Umbilical cord (tissue), 1 donor: ENCODE measurements at regions not wholly inside any gene's neighbourhood (a gene's known extent, or its start where the extent isn't known, plus 50 kb on each side); places are given as distances from the start of the nearest gene placed in this dataset.
"Not testable (repeated sequence)": the region's sequence is repeated elsewhere in the genome, so short reads cannot be mapped to it uniquely, and the experiment has no call there.

Experiments used
- DNase-seq: peaks from one replicate; pipeline ENCODE4 v3.0.0-alpha.2; 2015; ENCODE audit warnings: low spot score

DNA sequence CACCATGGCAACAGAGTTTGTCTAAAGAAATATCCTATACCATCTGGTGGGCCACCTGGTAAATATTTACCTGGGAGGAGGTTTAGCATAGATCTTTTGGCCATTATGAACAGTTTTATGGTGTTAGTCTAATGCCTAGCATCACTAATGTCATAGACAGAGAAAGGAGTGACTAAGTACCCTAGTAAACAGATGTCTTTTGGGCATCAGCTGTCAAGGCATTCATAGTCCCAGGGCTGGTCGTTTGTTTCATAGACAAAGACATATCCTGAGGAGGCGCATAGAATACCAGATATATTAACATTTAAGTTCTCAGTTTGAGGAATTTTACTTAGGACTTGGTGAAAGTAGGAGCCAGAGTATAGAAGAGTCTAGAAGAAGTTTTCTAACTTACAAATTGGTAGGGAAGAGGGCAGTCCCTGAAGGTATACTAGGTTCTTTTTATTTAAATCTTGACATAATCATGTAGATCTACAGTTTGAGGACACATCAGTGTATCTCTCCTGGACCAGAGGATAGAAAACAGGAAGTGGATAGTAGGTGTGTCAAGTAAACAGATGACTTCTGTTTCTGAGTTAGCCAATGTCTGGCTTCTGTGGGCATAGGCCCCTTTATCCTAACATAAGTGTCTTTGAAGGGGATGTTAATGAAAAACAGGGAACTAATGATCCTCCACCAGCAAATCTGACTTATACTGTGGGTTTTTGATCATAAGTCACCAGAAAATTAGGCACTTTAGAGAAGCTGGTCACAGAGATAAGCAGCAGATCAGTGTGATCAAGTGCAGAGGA lies 105.0 kb upstream of the PRSS3 start:
- DNase-seq = no peak

DNA sequence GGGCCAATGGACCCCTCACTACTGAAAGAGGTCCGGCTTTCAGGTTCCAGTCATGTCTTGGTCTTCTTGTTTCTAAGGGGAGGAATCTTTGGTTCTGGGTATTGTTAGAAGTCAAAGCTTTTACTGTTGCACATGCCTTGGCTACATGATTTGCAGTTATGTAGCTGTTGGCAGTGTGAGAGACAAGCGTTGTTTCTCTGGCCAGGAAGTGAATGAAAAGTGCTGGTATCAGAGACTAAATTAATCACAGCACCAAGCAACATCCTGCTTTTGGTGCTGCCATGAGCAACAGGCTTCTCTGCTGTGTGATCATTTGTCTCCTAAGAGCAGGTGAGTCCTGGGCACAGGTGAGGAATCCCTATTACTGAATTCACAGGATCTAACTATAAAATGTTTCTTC lies 100.1 kb upstream of the PRSS3 start:
- no peak for DNase-seq

DNA sequence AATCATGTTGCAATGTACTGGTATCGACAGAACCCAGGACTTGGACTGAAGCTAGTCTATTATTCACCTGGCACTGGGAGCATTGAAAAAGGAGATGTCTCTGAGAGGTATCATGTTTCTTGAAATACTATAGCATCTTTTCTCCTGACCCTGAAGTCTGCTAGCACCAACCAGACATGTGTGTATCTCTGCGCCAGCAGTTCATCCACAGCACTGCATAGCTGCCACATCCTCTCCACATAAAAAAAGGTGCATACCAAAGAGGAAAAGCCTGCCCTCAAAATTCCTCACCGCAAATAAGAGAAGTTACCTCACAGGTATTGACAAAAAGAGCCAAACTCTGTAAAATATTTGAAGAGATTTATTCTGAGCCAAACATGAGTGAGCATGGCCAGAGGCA lies 99.5 kb upstream of the PRSS3 start:
- DNase-seq = no peak

DNA sequence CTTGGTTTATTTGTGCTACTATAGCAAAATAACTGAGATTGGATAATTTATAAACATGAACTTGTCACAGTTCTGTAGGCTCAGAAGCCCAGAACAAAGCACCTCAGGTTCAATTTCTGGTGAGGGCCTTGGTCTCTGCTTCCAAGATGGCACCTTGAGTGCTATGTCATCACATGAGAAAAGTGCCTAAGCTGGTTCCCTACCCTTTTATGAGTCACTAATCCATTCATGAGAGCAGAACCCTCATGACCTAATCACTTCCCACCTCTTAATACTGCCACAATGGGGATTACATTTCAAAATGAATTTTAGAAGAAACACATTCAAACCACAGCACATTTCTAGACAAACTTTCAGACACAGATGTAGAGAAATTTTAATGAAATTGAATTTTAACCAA lies 98.2 kb upstream of the PRSS3 start:
- DNase-seq = no peak

DNA sequence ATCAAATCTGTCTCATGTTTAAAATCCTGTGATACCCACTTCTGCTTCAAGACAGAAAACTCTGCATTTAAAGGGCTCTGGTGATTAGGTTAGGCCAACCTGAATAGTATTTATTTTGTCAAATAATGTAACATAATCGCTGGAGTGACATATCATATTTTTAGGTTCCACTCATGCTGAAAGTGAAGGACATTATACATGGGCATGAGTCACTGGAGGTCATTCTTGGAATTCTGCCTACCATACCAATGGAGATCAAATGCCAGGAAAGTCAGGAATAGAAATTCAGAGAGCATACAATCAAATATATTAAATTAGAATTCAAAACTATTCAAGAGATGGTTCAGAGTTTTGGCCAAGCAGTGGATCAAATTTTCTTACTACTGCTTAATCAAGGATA lies 97.1 kb upstream of the PRSS3 start:
- no peak for DNase-seq

DNA sequence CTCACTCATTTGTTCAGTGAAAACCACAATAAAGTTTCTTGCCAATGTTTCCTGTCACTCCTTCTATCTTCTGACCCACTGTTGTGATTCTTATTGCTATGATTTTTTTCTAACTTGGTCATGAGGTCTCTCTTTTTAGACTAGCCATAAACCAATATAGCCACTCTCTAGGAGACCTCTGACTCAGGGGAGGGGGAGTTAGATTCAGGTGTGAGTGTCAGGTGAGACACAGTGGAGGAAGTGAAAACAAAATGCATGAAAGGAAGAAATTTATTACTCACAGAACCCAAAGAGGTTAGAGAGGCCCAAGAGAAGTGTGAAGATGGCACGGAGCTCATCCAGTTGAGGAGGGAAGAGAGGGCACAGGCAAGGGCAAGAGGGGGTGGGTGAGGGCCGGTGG lies 94.4 kb upstream of the PRSS3 start:
- not testable (repeated sequence) for DNase-seq

DNA sequence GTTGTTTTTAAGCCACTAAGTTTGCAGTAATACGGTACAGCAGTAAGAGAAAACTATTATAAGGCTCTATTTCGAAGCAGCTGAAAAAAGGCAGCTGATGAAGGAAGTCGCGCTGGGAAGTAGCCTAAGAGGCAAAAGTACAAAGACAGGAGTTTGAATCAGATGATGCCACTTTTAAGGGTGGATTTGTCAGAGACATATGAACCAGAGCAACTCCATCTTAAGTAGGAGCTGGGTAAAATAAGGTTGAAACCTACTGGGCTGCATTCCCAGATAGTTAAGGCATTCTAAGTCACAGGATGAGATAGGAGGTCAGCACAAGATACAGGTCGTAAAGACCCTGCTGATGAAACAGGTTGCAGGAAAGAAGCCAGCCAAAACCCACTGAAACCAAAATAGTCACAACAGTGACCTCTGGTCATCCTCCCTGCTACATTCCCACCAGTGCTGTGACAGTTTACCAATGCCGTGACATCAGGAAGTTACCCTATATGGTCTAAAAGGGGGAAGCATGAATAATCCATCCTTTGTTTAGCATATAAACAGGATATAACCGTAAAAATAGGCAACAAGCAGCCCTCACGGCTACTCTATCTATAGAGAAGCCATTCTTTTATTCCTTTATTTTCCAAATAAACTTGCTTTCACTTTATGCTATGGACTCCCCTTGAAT lies 91.8 kb upstream of the PRSS3 start:
- DNase-seq = no peak

DNA sequence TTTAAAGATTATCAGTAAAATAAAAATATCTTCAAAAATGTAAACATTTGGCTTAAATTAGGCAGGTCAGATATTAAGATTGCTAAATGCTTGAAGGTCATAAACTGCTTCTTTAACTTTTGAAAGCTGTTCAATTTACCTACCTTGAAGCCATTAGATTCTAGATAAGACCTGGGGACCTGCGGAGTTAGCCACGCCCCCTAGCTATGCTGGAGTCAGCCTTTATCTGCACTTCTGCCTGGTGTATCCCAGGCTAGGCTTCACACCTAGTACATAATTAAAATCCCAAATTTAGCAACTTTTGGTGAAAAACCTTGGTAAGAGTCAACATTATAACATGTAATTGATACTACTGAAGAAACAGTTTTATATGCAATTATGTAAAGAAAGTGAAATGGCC lies 89.9 kb upstream of the PRSS3 start:
- not testable (repeated sequence) for DNase-seq

DNA sequence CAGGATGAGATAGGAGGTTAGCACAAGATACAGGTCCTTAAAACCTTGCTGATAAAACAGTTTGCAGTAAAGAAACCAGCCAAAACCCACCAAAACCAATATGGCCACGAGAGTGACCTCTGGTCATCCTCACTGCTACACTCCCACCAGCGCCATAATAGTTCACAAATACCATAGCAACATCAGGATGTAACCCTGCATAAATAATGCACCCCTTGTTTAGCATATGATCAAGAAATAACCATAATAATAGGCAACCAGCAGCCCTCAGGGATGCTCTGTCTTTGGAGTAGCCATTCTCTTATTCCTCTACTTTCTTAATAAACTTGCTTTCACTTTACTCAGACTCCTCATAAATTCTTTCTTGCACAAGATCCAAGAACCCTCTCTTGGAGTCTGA lies 86.9 kb upstream of the PRSS3 start:
- no peak for DNase-seq

DNA sequence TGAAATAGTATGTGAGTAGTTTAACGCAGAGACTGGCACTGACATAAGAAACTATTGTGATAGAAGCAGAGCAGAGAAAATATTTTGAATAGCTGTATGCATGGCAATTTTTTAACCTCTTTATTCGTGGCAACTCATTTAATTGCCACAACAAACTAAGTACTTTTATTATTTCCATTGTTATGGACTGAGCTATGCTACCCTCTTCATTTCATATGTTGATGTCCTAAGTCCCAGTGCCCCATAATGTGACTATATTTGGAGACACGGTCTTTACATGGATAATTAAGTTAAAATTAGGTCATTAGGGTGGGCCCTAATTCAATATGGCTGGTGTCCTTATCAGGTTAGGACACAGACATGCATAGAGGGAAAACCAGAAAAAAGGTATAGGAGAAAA lies 86.1 kb upstream of the PRSS3 start:
- no peak for DNase-seq

DNA sequence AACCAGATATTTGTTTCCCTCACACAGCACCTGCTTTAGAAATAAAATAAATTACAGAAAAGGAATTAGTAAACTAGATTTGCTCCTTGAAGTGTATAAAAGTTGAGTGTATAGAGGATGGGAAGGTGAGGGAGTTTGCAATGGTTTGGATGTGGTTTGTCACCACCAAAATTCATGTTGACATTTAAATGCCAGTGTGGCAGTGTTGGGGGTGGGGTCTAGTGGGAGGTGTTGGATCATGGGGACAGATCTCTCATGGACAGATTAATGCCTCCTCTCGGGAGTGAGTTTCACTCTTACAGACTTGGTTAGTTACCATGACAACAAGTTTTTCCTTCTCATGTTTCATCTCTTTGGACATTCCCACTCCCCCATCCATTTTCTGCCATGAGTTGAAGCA lies 83.9 kb upstream of the PRSS3 start:
- DNase-seq = not testable (repeated sequence)

DNA sequence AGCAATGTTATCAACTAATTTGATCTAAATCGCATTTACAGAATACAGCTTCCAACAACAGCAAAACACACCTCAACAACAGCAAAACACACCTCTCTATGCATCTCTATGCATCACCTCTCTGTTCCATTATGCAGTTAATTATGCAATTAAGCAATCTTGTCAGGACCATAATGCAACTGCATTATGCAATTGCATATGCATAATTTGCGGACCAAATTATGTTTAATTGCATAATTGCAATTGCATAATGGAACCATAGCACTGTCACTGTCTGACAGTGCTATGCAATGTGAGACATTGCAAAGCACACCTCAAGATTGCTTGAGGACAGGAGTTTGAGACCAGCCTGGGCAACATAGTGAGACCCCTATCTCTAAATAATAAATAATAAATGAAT lies 80.4 kb upstream of the PRSS3 start:
- DNase-seq = no peak

DNA sequence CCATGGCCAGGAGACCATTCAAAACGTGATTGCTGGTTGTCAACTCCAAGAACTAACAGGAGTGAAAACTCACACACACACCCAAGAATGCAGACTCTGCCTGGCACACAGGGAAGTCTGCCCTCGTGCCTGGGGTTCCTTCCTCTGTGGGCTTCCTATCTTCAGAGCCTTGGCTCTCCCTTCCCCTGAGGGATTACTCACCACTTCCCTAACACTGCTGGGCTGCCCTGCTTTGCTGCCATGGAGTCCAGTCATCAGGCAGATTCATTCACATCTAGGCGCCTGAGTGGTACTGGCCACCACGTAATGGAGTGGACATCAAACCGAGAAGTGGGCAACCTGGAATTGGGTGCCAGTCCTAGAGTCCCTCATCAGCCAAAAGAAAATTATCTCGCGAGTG lies 76.4 kb upstream of the PRSS3 start:
- no peak for DNase-seq

DNA sequence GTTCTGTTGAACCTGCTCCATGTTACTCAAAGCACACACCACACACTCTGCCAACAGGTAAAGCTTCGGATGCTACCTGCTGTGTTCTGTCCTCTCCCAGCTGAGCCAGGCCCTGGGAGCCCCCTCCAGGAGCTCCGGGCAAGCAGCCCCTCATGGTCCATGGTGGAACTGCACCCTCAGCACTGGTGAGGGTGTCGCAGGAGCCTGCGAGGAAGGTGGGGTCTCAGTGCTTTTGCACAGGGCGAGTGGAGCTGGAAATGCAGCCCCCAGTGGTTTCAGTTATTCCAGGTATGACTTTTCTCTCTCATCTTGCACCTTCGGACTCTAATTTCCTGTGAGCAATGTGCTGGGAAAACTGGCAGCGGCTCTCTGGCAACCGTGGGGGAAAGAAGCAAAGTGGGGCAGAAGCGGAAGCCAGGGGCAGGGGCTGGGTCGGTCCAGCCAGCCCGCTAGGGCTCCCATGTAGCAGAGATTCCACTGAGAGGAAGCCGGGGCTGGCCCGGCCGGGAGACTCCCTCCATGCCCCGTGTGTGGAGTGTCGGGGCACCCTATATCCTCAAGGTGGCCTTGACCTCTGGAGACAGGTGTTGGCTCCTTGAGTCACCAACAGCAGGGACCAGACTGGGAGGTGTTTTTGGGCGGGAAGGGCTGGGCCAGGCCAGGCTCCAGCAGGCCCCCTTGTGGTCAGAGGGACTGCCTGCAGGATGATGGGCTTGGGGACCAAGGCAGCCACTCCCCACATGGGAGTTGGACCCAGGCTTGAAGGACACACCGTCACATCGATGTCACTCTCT lies 75.6 kb upstream of the PRSS3 start:
- no peak for DNase-seq

DNA sequence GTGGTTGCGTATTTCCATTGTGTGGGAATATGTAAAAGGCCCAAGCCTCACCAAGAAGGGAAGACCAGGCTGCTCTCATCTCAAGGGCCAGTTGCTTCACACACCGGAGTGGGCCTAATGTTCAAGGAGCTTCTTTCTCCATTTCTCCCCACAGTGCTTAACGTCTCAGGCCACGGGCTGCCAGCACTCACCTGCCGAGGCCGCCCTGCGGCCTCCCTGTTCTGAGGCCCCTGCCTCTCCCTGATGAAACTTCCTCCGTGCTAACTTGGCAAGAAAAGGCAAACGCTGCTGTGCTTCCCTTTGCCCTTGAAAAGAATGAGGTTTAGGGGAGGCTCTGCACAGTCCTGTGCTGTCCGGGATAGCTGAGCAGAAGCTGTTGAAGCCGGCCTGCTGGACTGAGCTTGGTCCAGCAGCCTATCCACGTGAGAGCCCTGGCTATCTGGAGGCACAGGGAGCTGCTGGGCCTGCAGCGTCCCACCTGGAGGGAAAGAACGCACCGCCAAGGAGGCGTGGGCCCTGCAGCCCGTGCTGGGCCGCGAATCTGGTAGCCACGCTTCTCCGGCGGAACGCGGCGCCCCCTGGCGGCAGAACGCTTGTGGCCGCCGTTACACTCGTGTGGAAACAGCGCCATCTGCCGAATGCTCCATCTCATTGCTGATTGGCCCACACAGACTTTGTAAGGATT lies 73.5 kb upstream of the PRSS3 start:
- DNase-seq = peak; percentile 81

DNA sequence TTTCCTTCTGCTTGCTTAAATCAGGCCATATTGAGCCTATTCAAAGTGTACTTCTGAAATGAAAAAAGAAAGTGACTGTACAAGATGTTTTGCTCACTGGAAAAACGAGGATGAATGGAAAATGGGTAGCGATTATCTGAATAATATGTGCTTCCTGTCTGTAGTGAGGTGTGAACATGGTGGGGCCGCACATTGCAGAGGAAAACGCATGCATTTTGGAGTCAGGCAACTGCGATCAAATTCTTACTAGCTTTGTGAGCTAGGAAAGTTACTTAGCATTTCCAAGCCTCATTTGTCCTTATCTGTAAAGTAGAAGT lies 73.0 kb upstream of the PRSS3 start:
- DNase-seq = no peak

DNA sequence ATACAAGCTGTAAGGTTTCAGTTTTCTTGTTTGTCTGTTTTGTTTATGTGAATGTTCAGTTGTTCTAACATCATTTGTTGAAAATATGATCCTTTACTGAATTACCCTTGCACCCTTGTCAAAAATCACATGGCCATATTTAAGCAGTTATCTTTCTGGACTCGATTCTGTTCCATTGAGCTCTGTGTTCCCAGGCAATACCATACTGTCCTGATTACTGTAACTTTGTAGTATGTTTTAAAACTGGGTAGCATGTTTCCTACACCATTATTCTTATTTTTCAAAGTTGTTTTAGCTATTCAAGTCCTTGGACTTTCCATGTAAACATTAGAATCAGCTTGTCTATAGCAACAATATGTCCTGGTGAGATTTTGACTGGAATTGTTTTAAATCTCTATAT lies 66.7 kb upstream of the PRSS3 start:
- no peak for DNase-seq

DNA sequence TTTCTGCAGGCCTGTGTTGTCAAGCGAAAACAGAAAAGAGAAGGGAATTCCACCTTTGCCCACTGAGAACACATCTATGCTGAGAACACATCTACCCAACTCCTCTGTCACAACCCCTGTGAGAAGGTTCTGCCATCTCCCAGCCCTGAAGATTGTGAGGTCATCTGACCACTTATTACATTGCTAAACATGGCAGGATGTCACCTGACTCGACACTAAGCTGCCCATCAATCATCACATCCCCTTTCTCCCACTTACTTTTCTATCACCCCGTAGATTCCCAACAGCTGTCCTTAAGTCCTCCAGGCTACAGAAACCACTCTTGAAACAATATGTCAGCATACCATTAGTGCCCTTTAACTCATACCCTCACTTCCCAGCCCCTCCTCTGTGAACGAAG lies 64.2 kb upstream of the PRSS3 start:
- DNase-seq = no peak

DNA sequence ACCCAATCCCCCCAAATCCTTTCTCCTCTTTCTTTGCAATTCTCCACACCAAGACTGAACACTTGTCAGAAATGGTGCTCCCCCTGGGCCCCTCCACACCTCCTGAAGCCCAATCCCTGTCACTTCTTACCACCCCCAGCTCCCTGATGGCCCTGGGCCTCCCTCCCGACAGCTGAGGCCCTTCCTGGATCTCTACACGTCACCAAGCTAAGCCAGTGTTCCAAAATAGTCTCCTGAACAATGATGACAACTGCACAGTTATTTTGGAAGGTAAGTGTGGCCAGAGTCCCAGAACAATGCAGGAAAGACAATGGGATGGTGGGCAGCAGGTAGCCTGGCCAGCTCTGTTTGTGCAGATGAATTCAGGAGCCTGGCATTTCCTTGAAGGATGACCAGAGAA lies 63.7 kb upstream of the PRSS3 start:
- no peak for DNase-seq

DNA sequence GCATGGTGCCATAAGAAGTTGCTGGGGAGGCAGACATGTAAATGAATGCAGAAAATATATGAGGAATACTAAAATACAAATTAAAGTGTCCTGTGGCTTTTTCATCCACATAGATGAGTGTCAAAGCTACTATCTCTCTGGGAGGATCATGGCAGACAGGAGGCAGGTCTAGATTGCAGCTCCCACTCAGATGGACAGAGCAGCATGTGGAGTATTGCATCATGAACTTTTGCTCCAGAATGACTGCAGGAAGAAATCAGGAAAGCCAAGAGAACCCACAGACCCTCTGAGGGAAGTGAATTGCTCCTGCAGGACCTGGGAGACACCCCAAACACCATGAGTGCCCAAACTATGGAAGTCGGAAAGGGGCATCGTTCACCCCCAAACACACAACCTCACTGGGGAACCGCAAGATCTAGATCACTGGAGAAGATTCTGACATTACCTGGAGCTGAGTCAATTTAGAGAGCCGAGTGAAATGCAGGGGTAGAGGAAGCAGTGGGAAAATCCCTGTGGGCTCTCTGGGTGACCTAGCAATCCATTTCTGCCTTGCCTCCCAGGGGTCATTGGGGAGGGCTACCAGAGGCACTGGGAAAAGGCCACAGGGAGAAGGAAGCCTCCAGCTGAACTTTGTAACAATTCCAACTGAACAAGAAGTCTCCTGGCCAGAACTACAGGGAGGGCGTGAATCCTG lies 61.0 kb upstream of the PRSS3 start:
- not testable (repeated sequence) for DNase-seq

DNA sequence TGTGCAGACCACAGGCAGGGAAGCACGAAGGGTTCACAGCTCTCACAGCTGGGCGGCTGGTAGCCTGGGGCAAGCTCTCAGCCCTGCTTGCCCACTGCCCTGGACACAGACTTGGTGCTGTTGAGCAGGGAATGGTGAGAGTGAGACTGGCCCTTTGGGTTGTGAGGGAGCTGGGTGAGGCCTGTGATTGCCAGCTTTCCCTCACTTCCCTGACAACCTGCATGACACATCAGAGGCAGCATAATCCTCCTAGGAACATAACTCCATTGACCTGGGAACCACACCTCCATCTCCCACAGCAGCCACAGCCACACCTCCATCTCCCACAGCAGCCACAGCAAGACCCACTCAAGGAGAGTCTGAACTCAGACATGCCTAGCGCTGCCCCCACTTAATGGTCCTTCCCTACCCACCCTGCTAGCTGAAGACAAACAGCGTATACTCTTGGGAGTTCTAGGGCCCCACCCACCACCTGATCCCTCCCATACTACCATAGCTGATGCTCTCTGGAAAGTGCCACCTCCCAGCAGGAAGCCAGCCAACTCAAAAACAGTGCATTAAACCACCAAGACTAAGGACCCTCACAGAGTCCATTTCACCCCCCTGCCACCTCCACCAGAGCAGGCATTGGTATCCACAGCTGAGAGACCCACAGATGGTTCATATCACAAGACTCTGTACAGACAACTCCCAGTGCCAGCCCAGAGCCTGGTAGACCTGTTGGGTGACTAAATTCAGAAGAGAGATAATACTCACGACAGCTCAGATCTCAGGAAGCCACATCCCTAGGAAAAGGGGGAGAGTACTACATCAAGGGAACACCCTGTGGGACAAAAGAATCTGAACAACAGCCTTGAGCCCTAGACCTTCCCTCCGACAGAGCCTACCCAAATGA lies 60.2 kb upstream of the PRSS3 start:
- not testable (repeated sequence) for DNase-seq
